ENCODE measurements at regions not wholly inside any gene's neighbourhood (a gene's known extent, or its start where the extent isn't known, plus 50 kb on each side); places are given as distances from the start of the nearest gene placed in this dataset.
"Not testable (repeated sequence)": the region's sequence is repeated elsewhere in the genome, so short reads cannot be mapped to it uniquely, and the experiment has no call there.

DNA sequence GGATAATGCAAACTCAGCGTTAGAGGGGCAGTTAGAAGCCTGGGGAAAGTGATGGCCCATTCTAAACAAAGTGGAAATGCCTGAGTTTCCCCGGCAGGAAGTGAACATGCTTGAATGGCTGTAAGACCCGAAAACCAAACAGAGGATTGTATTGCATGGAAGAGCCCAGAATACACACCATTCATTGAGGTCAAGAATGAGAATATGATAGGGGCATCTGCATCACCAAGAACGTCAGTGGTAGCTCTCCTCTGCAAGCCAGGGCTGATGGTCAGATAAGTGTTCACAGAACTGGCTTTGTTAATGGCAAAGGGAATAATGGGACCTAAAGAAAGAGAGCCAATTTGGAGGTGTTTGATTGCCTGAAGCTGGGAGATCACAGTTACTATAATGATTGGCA, 663.4 kb downstream of the KHDRBS2 start:
- DNase-seq (ENCODE audit: low spot score) = no peak

DNA sequence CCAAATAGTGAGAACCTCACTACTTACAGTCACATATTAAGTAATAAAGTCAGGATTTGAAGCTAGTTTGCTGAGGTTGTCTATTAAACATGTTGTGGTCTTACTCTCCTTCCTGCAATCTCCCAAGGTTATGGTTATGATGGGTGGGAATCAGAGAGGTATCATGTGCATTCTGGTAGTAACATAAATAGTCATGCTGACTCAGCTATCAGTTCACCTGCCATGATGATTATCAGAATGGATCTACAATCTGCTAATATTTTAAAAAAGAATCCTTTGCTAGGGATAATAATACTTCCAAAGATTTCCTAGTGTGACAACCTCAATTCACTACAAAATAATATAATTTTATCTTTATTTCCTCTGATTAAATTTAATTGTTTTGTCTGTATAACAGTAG, 671.9 kb downstream of the KHDRBS2 start:
- no peak for DNase-seq (ENCODE audit: low spot score)

- DNase-seq (ENCODE audit: low spot score) = no peak
Observed at GRCh38 chr6:61606500-61606899, 679.5 kb downstream of the KHDRBS2 start.

- not testable (repeated sequence) for DNase-seq (ENCODE audit: low spot score)
Observed at GRCh38 chr6:61605851-61606250, 680.2 kb downstream of the KHDRBS2 start.

DNA sequence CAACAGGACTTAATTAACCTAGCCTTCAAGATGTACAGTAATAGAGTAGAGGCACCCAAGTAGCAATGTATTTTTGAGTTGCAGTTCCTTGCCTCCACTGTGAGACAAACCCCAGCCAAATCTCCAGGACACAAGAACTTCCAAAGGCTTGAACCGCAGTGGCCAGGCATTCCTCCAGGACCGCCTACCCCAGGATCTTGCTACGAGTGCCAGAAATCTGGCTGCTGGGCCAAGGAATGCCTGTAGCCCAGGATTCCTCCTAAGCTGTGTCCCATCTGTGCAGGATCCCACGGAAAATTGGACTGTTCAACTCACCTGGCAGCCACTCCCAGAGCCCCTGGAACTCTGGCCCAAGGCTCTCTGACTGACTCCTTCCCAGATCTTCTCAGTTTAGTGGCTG, 683.9 kb downstream of the KHDRBS2 start:
- DNase-seq (ENCODE audit: low spot score) = not testable (repeated sequence)

DNA sequence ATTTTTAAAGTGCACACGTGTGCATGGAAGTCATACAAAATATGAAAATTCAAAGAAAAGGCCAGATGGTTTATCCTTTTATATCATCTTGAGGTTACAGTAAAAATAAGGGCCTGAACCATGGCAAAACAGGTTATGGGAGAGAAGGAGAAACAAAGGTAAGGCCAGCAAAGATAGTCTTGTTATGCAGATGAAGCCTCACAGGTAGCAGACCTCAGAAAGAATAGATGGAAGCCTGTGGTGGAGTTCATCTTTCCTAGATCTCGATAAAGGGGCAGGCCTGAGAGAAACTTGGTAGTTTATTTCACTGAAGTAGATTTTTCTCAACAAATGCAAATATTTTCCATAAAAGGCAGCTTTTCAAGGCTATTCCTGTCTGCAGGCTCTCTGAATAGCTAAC, 693.8 kb downstream of the KHDRBS2 start:
- DNase-seq (ENCODE audit: low spot score) = no peak

DNA sequence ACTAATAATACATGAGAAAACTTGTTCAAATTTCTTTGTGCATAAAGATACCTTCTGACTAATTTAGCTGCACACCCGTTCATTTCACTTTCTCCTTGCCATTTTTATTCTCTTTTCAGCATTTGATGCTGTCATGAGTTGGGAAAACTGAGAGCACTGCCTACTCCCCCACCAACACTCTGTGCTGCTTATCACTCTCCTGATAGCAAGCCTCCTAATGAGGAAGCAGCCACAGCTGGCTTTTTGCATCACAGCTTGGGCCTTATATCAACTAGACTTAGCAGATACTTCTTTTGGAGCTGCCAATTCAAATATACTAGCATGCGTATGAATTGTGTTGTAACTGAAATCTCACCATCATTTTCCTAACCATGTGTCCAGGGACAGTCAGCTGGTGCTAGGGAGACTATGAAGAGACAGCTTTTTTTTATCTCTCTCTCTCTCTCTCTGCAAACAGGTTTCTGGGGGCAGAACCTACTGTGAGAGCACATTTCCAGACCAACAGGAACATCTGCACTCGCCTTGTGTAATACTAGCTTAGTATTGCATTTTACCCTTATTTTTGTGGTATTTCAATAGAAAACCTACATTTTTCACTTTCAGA, 699.0 kb downstream of the KHDRBS2 start:
- no peak for DNase-seq (ENCODE audit: low spot score)

- no peak for DNase-seq (ENCODE audit: low spot score)
Observed at GRCh38 chr6:61585504-61585903, 700.5 kb downstream of the KHDRBS2 start.

DNA sequence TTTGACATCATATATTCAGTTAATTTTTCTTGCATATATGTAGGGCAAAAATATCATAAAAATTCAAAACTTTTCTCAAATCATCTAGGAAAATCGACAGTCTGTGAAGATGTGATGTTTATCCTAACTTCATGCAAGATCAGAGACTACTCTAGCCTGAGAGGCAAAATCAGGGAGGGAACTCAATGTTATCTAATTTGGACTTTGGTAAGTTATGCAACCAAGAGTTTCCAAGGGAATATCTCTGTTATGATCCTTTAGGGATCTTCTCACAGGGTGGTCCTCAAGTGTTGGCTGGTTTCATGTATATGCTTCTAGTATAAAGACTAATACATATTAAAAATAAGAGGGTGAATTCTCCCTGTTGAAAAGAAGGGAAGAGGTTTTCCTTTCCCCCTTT, 723.9 kb downstream of the KHDRBS2 start:
- no peak for DNase-seq (ENCODE audit: low spot score)

- DNase-seq (ENCODE audit: low spot score) = no peak
Observed at GRCh38 chr6:61558796-61559195, 727.2 kb downstream of the KHDRBS2 start.

GRCh38 chr6:61555993-61556392, 730.0 kb downstream of the KHDRBS2 start:
- no peak for DNase-seq (ENCODE audit: low spot score)

- DNase-seq (ENCODE audit: low spot score) = peak; percentile 13
Observed at GRCh38 chr6:61538801-61539200, 747.2 kb downstream of the KHDRBS2 start.

DNA sequence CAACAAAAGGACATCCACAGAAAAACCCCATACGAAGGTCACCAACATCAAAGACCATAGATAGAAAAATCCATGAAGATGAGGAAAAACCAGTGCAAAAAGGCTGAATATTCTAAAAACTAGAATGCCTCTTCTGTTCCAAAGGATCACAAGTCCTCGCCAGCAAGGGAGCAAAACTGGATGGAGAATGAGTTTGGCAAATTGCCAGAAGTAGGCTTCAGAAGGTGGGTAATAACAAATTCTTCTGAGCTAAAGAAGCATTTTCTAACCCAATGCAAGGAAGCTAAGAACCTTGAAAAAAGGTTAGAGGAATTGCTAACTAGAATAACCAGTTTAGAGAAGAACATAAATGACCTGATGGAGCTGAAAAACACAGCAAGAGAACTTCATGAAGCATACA, 753.3 kb downstream of the KHDRBS2 start:
- not testable (repeated sequence) for DNase-seq (ENCODE audit: low spot score)

Measured in umbilical cord (tissue), 1 donor.